Breast epithelium (tissue), 4 donors: ENCODE measurements at regions not wholly inside any gene's neighbourhood (a gene's known extent, or its start where the extent isn't known, plus 50 kb on each side); places are given as distances from the start of the nearest gene placed in this dataset.

Source experiments
- DNase-seq, 2 donors: peaks; one replicate each; pipeline ENCODE4 v3.0.0-alpha.2; 2019; ENCODE audit warnings: low spot score in 2 of 2
- H3K27ac ChIP-seq, 2 donors: fragments of 200-600 bp; sonication (generic) in 1 of 2; one replicate each; pipeline ENCODE4 v1.5.1; 2016 to 2019; ENCODE audit warnings: mild to moderate bottlenecking in 1 of 2
- H3K27me3 ChIP-seq, 2 donors: fragments of 200-600 bp; sonication (generic) in 1 of 2; one replicate each; pipeline versions ENCODE4 v1.5.1 to v1.6.0; 2017 to 2019; ENCODE audit warnings: control low read depth in 1 of 2, mild to moderate bottlenecking in 1 of 2
- H3K36me3 ChIP-seq: fragments of 200-600 bp; one replicate; pipeline ENCODE4 v1.5.1; 2019
- H3K4me1 ChIP-seq, 2 donors: fragments of 200-600 bp; sonication (generic); one replicate each; pipeline ENCODE4 v1.5.1; 2016 to 2019; ENCODE audit warnings: control low read depth in 1 of 2
- H3K4me3 ChIP-seq, 3 donors: fragments of 200-600 bp; sonication (generic); 1 replicate in 2 of 3; 2 replicates in 1 of 3; pipeline ENCODE4 v1.5.1; 2016 to 2019; ENCODE audit warnings: mild to moderate bottlenecking in 3 of 3, moderate library complexity in 2 of 3
- H3K9me3 ChIP-seq, 2 donors: fragments of 200-600 bp; sonication (generic) in 1 of 2; one replicate each; pipeline ENCODE4 v1.5.1; 2016 to 2019; ENCODE audit warnings: control low read depth in 1 of 2
- CTCF ChIP-seq, 3 donors: fragments of 450-650 bp; IDR thresholded peaks; one replicate each; pipeline ENCODE4 v1.5.1; 2016 to 2017; ENCODE audit warnings: antibody characterized with exemption in 3 of 3, mild to moderate bottlenecking in 3 of 3, moderate library complexity in 3 of 3
- POLR2A ChIP-seq: fragments of 450-650 bp; IDR thresholded peaks from one replicate; pipeline ENCODE4 v1.6.1; 2016; ENCODE audit warnings: antibody characterized with exemption, mild to moderate bottlenecking, moderate library complexity
- POLR2AphosphoS5 ChIP-seq, 3 donors: sonication (generic); formaldehyde crosslinking; IDR thresholded peaks; one replicate each; pipeline ENCODE4 v1.6.1; 2017; ENCODE audit warnings: antibody characterized with exemption in 3 of 3
- intact Hi-C: fragments of 100-400 bp; cut with DNase I; formaldehyde crosslinking; loops from one replicate; pipeline ENCODE4 v1.15.1; 2023; ENCODE audit warnings: low total_unique reads

- H3K4me3 ChIP-seq = no peak overlapping the region
- no peaks in the 10 kb centered on the region for H3K36me3 ChIP-seq
- H3K9me3 ChIP-seq = no peaks in the 10 kb centered on the region
- no peak overlapping the region for H3K27ac ChIP-seq
- no peaks in the 10 kb centered on the region for H3K27me3 ChIP-seq
- peak in 1 of 2 donors; percentile 25 for DNase-seq
- no peaks in the 10 kb centered on the region for H3K4me1 ChIP-seq
- intact Hi-C loops = no loop called here
- no peak for TF ChIP-seq POLR2AphosphoS5 (IDR thresholded peaks at IDR 0.05)
- TF ChIP-seq CTCF (IDR thresholded peaks at IDR 0.05) = no peak
- no peak for TF ChIP-seq POLR2A
Measured at GRCh38 chr6:14031516-14031915, 86.1 kb upstream of the CD83 start.

- peak in 1 of 2 donors; percentile 45 for DNase-seq
- no peaks in the 10 kb centered on the region for H3K4me1 ChIP-seq
- no peaks in the 10 kb centered on the region for H3K36me3 ChIP-seq
- intact Hi-C loops = loop anchor here (1.0 kb wide), 1 partner anchor 17 kb away; no protein-coding TSS in a partner anchor
- H3K27ac ChIP-seq = peak overlapping the region in 1 of 2 donors; percentile 10
- no peak for TF ChIP-seq POLR2A
- no peaks in the 10 kb centered on the region for H3K9me3 ChIP-seq
- H3K27me3 ChIP-seq = no peaks in the 10 kb centered on the region
- H3K4me3 ChIP-seq = no peak overlapping the region
Measured at GRCh38 chr6:14035071-14035847, 82.3 kb upstream of the CD83 start.

- Histone ChIP-seq H3K27ac (no peak overlapping the region), H3K27me3 (no peaks in the 10 kb centered on the region), H3K9me3 (no peaks in the 10 kb centered on the region), H3K36me3 (no peaks in the 10 kb centered on the region), H3K4me1 (no peaks in the 10 kb centered on the region), H3K4me3 (no peak overlapping the region)
- TF ChIP-seq POLR2AphosphoS5 (IDR thresholded peaks at IDR 0.05) (no peak), POLR2A (no peak), CTCF (IDR thresholded peaks at IDR 0.05) (no peak)
- DNase-seq = no peak
- intact Hi-C loops = loop anchor here (1.0 kb wide), 1 partner anchor 18 kb away; no protein-coding TSS in a partner anchor
Measured at GRCh38 chr6:14035874-14036273, 81.7 kb upstream of the CD83 start.

GRCh38 chr6:14036911-14037310 lies 80.7 kb upstream of the CD83 start:
- TF ChIP-seq POLR2AphosphoS5 (IDR thresholded peaks at IDR 0.05) = no peak
- no peak for TF ChIP-seq POLR2A
- TF ChIP-seq CTCF (IDR thresholded peaks at IDR 0.05) = no peak
- DNase-seq = no peak
- no peaks in the 10 kb centered on the region for H3K4me1 ChIP-seq
- intact Hi-C loops = no loop called here
- no peaks in the 10 kb centered on the region for H3K9me3 ChIP-seq
- no peak overlapping the region for H3K27ac ChIP-seq
- H3K4me3 ChIP-seq = no peak overlapping the region
- H3K27me3 ChIP-seq = no peaks in the 10 kb centered on the region
- H3K36me3 ChIP-seq = no peaks in the 10 kb centered on the region

- H3K4me3 ChIP-seq = peak overlapping the region in 1 of 3 donors; percentile 11
- no peaks in the 10 kb centered on the region for H3K36me3 ChIP-seq
- intact Hi-C loops = no loop called here
- no peaks in the 10 kb centered on the region for H3K4me1 ChIP-seq
- H3K27me3 ChIP-seq = no peaks in the 10 kb centered on the region
- H3K27ac ChIP-seq = no peak overlapping the region
- no peak for DNase-seq
- TF ChIP-seq POLR2A = no peak
- TF ChIP-seq POLR2AphosphoS5 (IDR thresholded peaks at IDR 0.05) = no peak
- H3K9me3 ChIP-seq = no peaks in the 10 kb centered on the region
Measured at GRCh38 chr6:14037402-14038277, 79.9 kb upstream of the CD83 start.
